Stimulated activated naive CD8-positive, alpha-beta T cell treated with anti-CD3 and anti-CD28 coated beads, Interleukin-15, Interleukin-2, amounts not matched to agents 100 ng/mL and 50 ng/mL, for 24 hours (primary cell): ENCODE measurements at regions not wholly inside any gene's neighbourhood (a gene's known extent, or its start where the extent isn't known, plus 50 kb on each side); places are given as distances from the start of the nearest gene placed in this dataset.
"Not testable (repeated sequence)": the region's sequence is repeated elsewhere in the genome, so short reads cannot be mapped to it uniquely, and the experiment has no call there.

Experiments used
- H3K27ac Mint-ChIP-seq: one replicate; pipeline ENCODE4 v1.8.0; 2021; ENCODE audit warnings: mild to moderate bottlenecking, mixed read lengths
- H3K27me3 Mint-ChIP-seq: one replicate; pipeline ENCODE4 v1.8.0; 2021; ENCODE audit warnings: mixed read lengths
- H3K36me3 Mint-ChIP-seq: one replicate; pipeline ENCODE4 v1.8.0; 2021; ENCODE audit warnings: low read depth, mixed read lengths
- H3K4me1 Mint-ChIP-seq: one replicate; pipeline ENCODE4 v1.8.0; 2021; ENCODE audit warnings: low read depth, mixed read lengths
- H3K4me3 Mint-ChIP-seq: one replicate; pipeline ENCODE4 v1.8.0; 2021; ENCODE audit warnings: mild to moderate bottlenecking, mixed read lengths
- H3K9me3 Mint-ChIP-seq: one replicate; pipeline ENCODE4 v1.8.0; 2021; ENCODE audit warnings: mixed read lengths

GRCh38 chr18:4961121-4961909 lies 235.7 kb downstream of the AKAIN1 start:
- Mint-ChIP-seq H3K4me3 (no peak overlapping the region), H3K27ac (no peak overlapping the region)

GRCh38 chr18:4960578-4960977 lies 236.5 kb downstream of the AKAIN1 start:
- Mint-ChIP-seq H3K4me3 (no peak overlapping the region), H3K9me3 (peaks cover 16% of the 10 kb centered on the region), H3K4me1 (no peaks in the 10 kb centered on the region), H3K27me3 (no peaks in the 10 kb centered on the region), H3K27ac (no peak overlapping the region), H3K36me3 (no peaks in the 10 kb centered on the region)

More at GRCh38 chr18:4961121-4961909, 235.7 kb downstream of the AKAIN1 start:
- peaks cover 19% of the 10 kb centered on the region for H3K9me3 Mint-ChIP-seq
- no peaks in the 10 kb centered on the region for H3K36me3 Mint-ChIP-seq
- H3K4me1 Mint-ChIP-seq = no peaks in the 10 kb centered on the region
- H3K27me3 Mint-ChIP-seq = no peaks in the 10 kb centered on the region

- Mint-ChIP-seq H3K4me3 (no peak overlapping the region), H3K4me1 (no peaks in the 10 kb centered on the region), H3K36me3 (no peaks in the 10 kb centered on the region), H3K9me3 (peaks cover 20% of the 10 kb centered on the region), H3K27me3 (no peaks in the 10 kb centered on the region), H3K27ac (no peak overlapping the region)
Observed at GRCh38 chr18:4931209-4931608, 265.8 kb downstream of the AKAIN1 start.

GRCh38 chr18:4921548-4921947 lies 275.5 kb downstream of the AKAIN1 start:
- H3K4me1 Mint-ChIP-seq = no peaks in the 10 kb centered on the region
- no peaks in the 10 kb centered on the region for H3K27me3 Mint-ChIP-seq
- H3K27ac Mint-ChIP-seq = no peak overlapping the region
- H3K4me3 Mint-ChIP-seq = no peak overlapping the region
- no peaks in the 10 kb centered on the region for H3K36me3 Mint-ChIP-seq
- peaks cover 3% of the 10 kb centered on the region for H3K9me3 Mint-ChIP-seq

- H3K9me3 Mint-ChIP-seq = peaks cover 10% of the 10 kb centered on the region
- not testable (repeated sequence) for H3K27me3 Mint-ChIP-seq, H3K36me3 Mint-ChIP-seq, H3K4me1 Mint-ChIP-seq, H3K27ac Mint-ChIP-seq, H3K4me3 Mint-ChIP-seq
Observed at GRCh38 chr18:4917509-4917908, 279.5 kb downstream of the AKAIN1 start.

GRCh38 chr18:4908328-4908727 lies 288.7 kb downstream of the AKAIN1 start:
- Mint-ChIP-seq H3K36me3 (no peaks in the 10 kb centered on the region), H3K4me3 (no peak overlapping the region), H3K9me3 (peaks cover 3% of the 10 kb centered on the region), H3K27ac (no peak overlapping the region), H3K4me1 (no peaks in the 10 kb centered on the region), H3K27me3 (no peaks in the 10 kb centered on the region)

- Mint-ChIP-seq H3K27me3 (no peaks in the 10 kb centered on the region), H3K4me1 (no peaks in the 10 kb centered on the region), H3K36me3 (no peaks in the 10 kb centered on the region), H3K9me3 (peaks cover 8% of the 10 kb centered on the region), H3K27ac (no peak overlapping the region), H3K4me3 (no peak overlapping the region)
Observed at GRCh38 chr18:4906856-4907255, 290.2 kb downstream of the AKAIN1 start.

- Mint-ChIP-seq H3K9me3 (peaks cover 12% of the 10 kb centered on the region), H3K27me3 (no peaks in the 10 kb centered on the region), H3K4me1 (no peaks in the 10 kb centered on the region), H3K36me3 (no peaks in the 10 kb centered on the region), H3K27ac (no peak overlapping the region), H3K4me3 (no peak overlapping the region)
Observed at GRCh38 chr18:4888251-4889040, 308.6 kb downstream of the AKAIN1 start.

GRCh38 chr18:4878480-4878879 lies 318.6 kb downstream of the AKAIN1 start:
- no peak overlapping the region for H3K27ac Mint-ChIP-seq
- no peaks in the 10 kb centered on the region for H3K4me1 Mint-ChIP-seq
- no peak overlapping the region for H3K4me3 Mint-ChIP-seq
- H3K9me3 Mint-ChIP-seq = peaks cover 15% of the 10 kb centered on the region
- no peaks in the 10 kb centered on the region for H3K36me3 Mint-ChIP-seq
- no peaks in the 10 kb centered on the region for H3K27me3 Mint-ChIP-seq

- Mint-ChIP-seq H3K9me3 (peaks cover 26% of the 10 kb centered on the region), H3K27ac (no peak overlapping the region), H3K27me3 (no peaks in the 10 kb centered on the region), H3K4me3 (no peak overlapping the region), H3K36me3 (no peaks in the 10 kb centered on the region), H3K4me1 (no peaks in the 10 kb centered on the region)
Observed at GRCh38 chr18:4871197-4871596, 325.9 kb downstream of the AKAIN1 start.

- Mint-ChIP-seq H3K27me3 (no peaks in the 10 kb centered on the region), H3K4me1 (no peaks in the 10 kb centered on the region), H3K27ac (no peak overlapping the region)
Observed at GRCh38 chr18:4870177-4870773, 326.8 kb downstream of the AKAIN1 start.

GRCh38 chr18:4869155-4869554 lies 327.9 kb downstream of the AKAIN1 start:
- H3K27me3 Mint-ChIP-seq = no peaks in the 10 kb centered on the region
- no peak overlapping the region for H3K27ac Mint-ChIP-seq
- H3K4me1 Mint-ChIP-seq = no peaks in the 10 kb centered on the region
- H3K4me3 Mint-ChIP-seq = no peak overlapping the region
- peaks cover 22% of the 10 kb centered on the region for H3K9me3 Mint-ChIP-seq
- no peaks in the 10 kb centered on the region for H3K36me3 Mint-ChIP-seq

More at GRCh38 chr18:4870177-4870773, 326.8 kb downstream of the AKAIN1 start:
- H3K9me3 Mint-ChIP-seq = peaks cover 22% of the 10 kb centered on the region
- H3K36me3 Mint-ChIP-seq = no peaks in the 10 kb centered on the region
- no peak overlapping the region for H3K4me3 Mint-ChIP-seq

- Mint-ChIP-seq H3K27me3 (no peaks in the 10 kb centered on the region), H3K9me3 (peaks cover 4% of the 10 kb centered on the region), H3K4me1 (no peaks in the 10 kb centered on the region), H3K27ac (no peak overlapping the region), H3K4me3 (no peak overlapping the region), H3K36me3 (no peaks in the 10 kb centered on the region)
Observed at GRCh38 chr18:4858379-4859127, 338.5 kb downstream of the AKAIN1 start.

GRCh38 chr18:4854671-4855070 lies 342.4 kb downstream of the AKAIN1 start:
- no peaks in the 10 kb centered on the region for H3K27me3 Mint-ChIP-seq
- peaks cover 8% of the 10 kb centered on the region for H3K9me3 Mint-ChIP-seq
- no peaks in the 10 kb centered on the region for H3K36me3 Mint-ChIP-seq
- no peak overlapping the region for H3K4me3 Mint-ChIP-seq
- H3K4me1 Mint-ChIP-seq = no peaks in the 10 kb centered on the region
- H3K27ac Mint-ChIP-seq = no peak overlapping the region
